Brain microvascular endothelial cell (primary cell): ENCODE measurements at regions not wholly inside any gene's neighbourhood (a gene's known extent, or its start where the extent isn't known, plus 50 kb on each side); places are given as distances from the start of the nearest gene placed in this dataset.

Source experiments
- DNase-seq: peaks from one replicate; pipeline ENCODE4 v3.0.0-alpha.2; 2020
- H3K27ac ChIP-seq: fragments of 250-450 bp; sonication (Bioruptor Pico); 2 replicates; pipeline ENCODE4 v1.5.1; 2020; ENCODE audit warnings: mild to moderate bottlenecking, moderate library complexity
- H3K27me3 ChIP-seq: fragments of 250-450 bp; sonication (Bioruptor Pico); replicated peaks from 2 replicates; pipeline ENCODE4 v1.5.1; 2020; ENCODE audit warnings: mild to moderate bottlenecking
- H3K36me3 ChIP-seq: fragments of 250-450 bp; sonication (Bioruptor Pico); replicated peaks from 2 replicates; pipeline ENCODE4 v1.5.1; 2020; ENCODE audit warnings: mild to moderate bottlenecking
- H3K4me3 ChIP-seq: 2 replicates; pipeline ENCODE4 v1.5.1; 2011; ENCODE audit warnings: low read depth, mild to moderate bottlenecking, control low read depth, low read length, moderate library complexity
- CTCF ChIP-seq: IDR thresholded peaks from 2 replicates; pipeline ENCODE4 v1.5.1; 2011; ENCODE audit warnings: low read depth, mild to moderate bottlenecking, moderate library complexity, low read length, control low read depth, inconsistent platforms; ENCODE audit errors: missing control alignments
- in situ Hi-C: cut with HindIII; loops from 2 replicates; pipeline ENCODE4 v1.10.0; 2017; ENCODE audit warnings: low sequenced_read_pairs, low pct_ligation_motif_present

DNA sequence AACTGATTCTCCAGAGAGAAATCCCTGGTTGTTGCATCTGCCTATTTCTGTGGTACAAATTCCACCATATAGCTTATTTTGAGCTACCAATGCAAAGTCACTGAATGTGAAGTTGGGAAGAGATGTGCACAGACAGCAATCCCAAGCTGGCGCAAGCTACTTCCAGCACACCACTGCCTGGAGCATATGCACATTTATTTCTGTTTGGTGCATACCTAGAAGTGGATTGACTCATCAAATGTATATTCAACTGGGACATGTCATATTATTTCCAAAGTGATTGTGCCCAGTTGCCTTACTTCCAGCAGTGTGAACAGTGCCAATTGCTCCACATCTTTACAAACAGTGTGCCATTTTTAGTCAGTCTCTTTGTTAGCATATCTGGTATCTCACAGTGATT, 58.2 kb upstream of the PLD5 start:
- Histone ChIP-seq H3K27ac (no peak overlapping the region), H3K27me3 (no peaks in the 10 kb centered on the region)

GRCh38 chr1:242579528-242580235, 55.2 kb upstream of the PLD5 start:
- DNase-seq = no peak
- in situ Hi-C loops = no loop called here
- Histone ChIP-seq H3K36me3 (no peaks in the 10 kb centered on the region), H3K27ac (no peak overlapping the region), H3K27me3 (no peaks in the 10 kb centered on the region), H3K4me3 (no peak overlapping the region)
- TF ChIP-seq CTCF = no peak

More for the DNA sequence above, 58.2 kb upstream of the PLD5 start:
- no peak for TF ChIP-seq CTCF
- Histone ChIP-seq H3K36me3 (no peaks in the 10 kb centered on the region), H3K4me3 (no peak overlapping the region)
- in situ Hi-C loops = no loop called here
- no peak for DNase-seq
